ENCODE measurements at regions not wholly inside any gene's neighbourhood (a gene's known extent, or its start where the extent isn't known, plus 50 kb on each side); places are given as distances from the start of the nearest gene placed in this dataset.
"Not testable (repeated sequence)": the region's sequence is repeated elsewhere in the genome, so short reads cannot be mapped to it uniquely, and the experiment has no call there.

DNA sequence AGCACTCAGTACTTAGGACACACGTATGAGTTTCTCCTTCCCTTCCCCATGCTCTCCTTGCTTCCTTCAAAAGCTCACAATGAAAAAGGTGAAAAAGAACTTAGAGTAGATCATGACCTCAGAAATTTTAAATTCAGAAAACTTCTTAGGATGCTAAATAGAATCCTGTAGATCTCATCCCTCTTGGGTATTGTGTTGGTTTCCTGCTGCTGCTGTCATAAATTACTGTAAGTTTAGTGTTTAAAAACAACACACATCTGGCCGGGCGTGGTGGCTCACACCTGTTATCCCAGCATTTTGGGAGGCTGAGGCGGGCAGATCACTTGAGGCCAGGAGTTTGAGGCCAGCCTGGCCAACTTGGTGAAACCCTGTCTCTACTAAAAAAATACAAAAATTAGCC is 106.9 kb downstream of the SOCS6 start:
- not testable (repeated sequence) for DNase-seq

GRCh38 chr18:70394672-70395071 is 105.8 kb downstream of the SOCS6 start:
- no peak for DNase-seq

GRCh38 chr18:70390371-70391090 is 101.7 kb downstream of the SOCS6 start:
- no peak for DNase-seq

DNA sequence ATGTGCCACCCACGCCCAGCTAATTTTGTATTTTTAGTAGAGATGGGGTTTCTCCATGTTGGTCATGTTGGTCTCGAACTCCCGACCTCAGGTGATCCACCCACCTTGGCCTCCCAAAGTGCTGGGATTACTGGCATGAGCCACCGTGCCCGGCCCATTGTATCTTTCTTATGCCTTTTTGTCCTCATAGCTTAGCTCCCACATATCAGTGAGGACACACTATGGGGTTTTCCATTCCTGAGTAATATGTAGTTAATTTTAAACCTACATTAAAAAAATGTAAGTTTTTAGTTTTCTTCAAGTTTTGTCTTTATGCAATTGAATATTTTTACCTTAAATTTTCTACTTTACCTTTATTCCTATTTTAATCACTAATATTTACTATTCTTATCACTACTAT is 100.2 kb downstream of the SOCS6 start:
- not testable (repeated sequence) for DNase-seq

GRCh38 chr18:70387027-70387426 is 98.2 kb downstream of the SOCS6 start:
- DNase-seq = no peak

- no peak for DNase-seq
Observed at GRCh38 chr18:70386582-70386981, 97.7 kb downstream of the SOCS6 start.

GRCh38 chr18:70385474-70385873 is 96.6 kb downstream of the SOCS6 start:
- no peak for DNase-seq

DNA sequence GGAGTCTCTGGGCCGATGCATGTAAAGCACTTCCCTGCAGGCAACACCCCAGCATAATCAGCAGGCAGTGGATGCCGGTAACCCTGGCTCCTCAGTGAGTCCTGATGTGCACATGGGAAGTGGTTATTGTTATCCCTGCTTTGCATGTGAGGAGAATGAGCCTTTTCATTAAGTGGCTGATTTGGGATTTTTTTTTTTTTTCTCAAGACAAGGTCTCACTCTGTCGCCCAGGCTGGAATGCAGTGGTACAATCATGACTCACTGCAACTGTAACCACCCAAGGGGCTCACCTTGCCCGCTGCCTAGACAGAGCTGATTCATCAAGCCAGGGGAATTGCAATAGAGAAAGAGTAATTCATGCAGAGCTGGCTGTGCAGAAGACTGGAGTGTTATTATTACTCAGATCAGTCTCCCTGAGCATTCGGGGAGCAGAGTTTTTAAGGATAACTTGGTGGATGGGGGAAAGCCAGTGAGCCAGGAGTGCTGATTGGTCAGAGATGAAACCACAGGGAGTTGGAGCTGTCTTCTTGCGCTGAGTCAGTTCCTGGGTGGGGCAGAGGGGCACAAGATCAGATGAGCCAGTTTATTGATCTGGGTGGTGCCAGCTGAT is 95.4 kb downstream of the SOCS6 start:
- peak; percentile 13 for DNase-seq

DNA sequence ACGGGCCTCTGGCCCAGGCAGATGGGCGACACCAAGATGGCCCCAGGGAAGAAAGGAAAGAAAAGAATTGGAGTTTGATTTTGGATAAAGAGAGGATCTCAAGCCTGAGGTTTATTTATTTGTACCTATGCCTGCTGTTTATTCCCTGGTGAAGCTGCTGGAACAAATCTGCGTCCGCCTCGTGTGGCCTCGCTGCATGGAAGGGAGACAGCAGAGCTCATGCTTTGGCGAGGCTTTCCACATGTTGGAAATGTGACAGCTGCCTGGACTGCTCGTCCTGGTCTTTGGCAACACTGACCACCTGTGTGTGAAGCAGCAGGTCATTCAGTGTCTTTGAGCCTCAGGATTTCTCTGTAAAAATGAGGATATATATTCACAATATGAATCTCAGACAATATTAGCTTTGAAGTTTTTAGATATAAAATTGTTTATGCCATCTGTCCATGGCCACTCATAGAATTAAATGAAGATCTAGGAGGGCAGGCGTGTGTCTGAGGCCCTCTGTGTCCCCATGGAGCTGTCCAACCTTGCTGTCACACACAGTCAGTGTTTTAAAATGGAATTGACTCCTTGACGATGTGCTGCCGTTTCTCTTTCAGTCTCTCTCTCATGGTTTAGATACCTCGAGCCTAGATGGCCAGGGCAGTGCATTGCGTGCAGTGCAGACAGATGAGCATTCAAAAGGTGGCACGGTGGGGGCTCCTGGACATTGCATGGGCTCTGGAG is 94.3 kb downstream of the SOCS6 start:
- DNase-seq = no peak

DNA sequence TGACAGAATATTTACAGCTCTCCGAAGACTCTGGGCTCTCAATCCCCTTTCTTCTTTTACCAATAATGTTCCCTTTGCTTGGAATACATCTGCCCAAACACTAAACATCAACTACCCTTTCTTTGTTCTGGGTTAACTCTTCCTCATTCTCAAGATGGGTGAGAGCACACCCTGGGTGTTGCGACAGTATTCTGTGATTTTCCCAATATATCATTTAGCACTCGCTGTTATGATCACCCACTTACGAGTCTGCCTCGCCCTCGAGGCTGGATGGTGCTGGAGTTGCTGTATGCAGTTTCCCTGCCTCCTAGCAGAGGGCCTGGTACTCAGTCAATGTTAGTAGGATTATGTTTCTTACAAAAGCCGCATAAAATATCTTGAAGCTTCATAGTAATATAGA is 93.2 kb downstream of the SOCS6 start:
- no peak for DNase-seq

DNA sequence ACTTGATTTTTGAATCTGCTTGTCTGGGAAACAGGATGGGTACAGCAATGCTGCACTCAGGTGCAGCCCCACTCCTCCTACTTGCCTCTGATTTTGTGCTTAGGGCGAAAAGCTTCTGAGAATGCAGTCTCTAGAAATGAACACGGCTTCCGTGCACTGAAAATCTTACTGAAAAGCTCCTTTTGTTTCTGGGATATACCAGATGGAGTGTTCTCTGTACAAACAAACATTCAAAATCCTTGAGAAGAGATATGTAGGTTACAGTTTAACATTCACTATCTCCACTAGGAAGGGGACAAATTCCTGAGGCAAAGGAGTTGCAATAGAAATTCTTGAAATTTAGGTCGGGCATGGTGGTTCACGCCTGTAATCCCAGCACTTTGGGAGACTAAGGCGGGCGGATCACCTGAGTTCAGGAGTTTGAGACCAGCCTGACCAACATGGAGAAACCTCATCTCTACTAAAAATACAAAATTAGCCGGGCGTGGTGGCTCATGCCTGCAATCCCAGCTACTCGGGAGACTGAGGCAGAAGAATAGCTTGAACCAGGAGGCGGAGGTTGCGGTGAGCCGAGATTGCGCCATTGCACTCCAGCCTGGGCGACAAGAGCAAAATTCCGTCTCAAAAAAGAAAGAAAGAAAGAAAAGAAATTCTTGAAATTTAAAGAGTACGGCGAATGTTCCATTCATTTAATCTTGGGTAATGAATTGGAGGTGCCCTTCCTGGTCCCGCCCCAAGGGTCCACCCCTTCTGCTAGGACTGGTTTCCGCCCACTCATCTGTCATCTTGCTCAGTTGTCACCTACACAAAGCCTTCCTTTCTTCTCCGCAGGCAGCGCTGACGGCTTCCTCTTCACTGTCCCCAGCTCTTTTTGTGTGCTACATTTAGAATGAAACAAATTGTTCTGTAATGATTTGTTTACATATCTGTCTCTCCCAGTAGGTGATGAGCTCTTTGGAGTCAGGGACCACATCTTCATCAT is 92.4 kb downstream of the SOCS6 start:
- no peak for DNase-seq

Data from NK-92 treated with Interleukin-12 subunit alpha and Interleukin-12 subunit beta, amount 100 ng/mL, for 24 hours (cell line).